AG04450 (cell line): ENCODE measurements at regions not wholly inside any gene's neighbourhood (a gene's known extent, or its start where the extent isn't known, plus 50 kb on each side); places are given as distances from the start of the nearest gene placed in this dataset.

Experiments used
- CTCF ChIA-PET: fragments of 300-600, 350-600 bp; formaldehyde crosslinking; extraction: SDS; loops from one replicate; lab custom pipeline; 2022; ENCODE audit warnings: antibody characterized with exemption, inconsistent platforms; lab: Charles Lee
- POLR2A ChIA-PET: fragments of 350-600 bp; formaldehyde crosslinking; extraction: SDS; loops from one replicate; lab custom pipeline; 2021; ENCODE audit warnings: antibody characterized with exemption, inconsistent platforms; lab: Yijun Ruan, JAX
- DNase-seq: peaks from one replicate; pipeline ENCODE4 v3.0.0-alpha.2; 2011; ENCODE audit warnings: low read depth, low spot score
- H3K27ac ChIP-seq: one replicate; pipeline ENCODE4 v1.5.1; 2012; ENCODE audit warnings: low read depth, low read length, control low read depth
- H3K27me3 ChIP-seq: one replicate; pipeline ENCODE4 v1.6.0; 2012; ENCODE audit warnings: low read length; ENCODE audit not compliant: control insufficient read depth, insufficient read depth
- H3K4me3 ChIP-seq: 2 replicates; pipeline ENCODE4 v1.5.1; 2011; ENCODE audit warnings: mild to moderate bottlenecking, low read depth, low read length, control low read depth
- H3K9me3 ChIP-seq: 2 replicates; pipeline ENCODE4 v1.5.1; 2012; ENCODE audit warnings: low read length; ENCODE audit not compliant: control insufficient read depth, insufficient read depth
- CTCF ChIP-seq: IDR thresholded peaks from 2 replicates; pipeline ENCODE4 v1.5.1; 2011; ENCODE audit warnings: low read depth, low read length, control low read depth, inconsistent platforms

GRCh38 chr2:20107776-20108175, 56.3 kb upstream of the LAPTM4A start:
- DNase-seq, result no peak
- ChIA-PET CTCF (interaction anchor here (0.7 to 6.7 kb wide), 8 partner anchors 13 to 976 kb away, joined by 3 to 41 read pairs (median 4); no protein-coding TSS in a partner anchor), POLR2A (interaction anchor here (0.5 kb wide), 1 partner anchor 35 kb away, joined by 3 read pairs; no protein-coding TSS in a partner anchor)
- Histone ChIP-seq H3K27me3 (no peaks in the 10 kb centered on the region), H3K4me3 (no peak overlapping the region), H3K27ac (no peak overlapping the region), H3K9me3 (peaks cover 16% of the 10 kb centered on the region)
- no peak for TF ChIP-seq CTCF

- no peak for TF ChIP-seq CTCF
- Histone ChIP-seq H3K27ac (no peak overlapping the region), H3K9me3 (peaks cover 17% of the 10 kb centered on the region), H3K27me3 (no peaks in the 10 kb centered on the region), H3K4me3 (no peak overlapping the region)
- no peak for DNase-seq
- ChIA-PET CTCF (interaction anchor here (0.7 to 6.7 kb wide), 7 partner anchors 13 to 976 kb away, joined by 3 to 41 read pairs (median 4); no protein-coding TSS in a partner anchor), POLR2A (interaction anchor here (0.5 kb wide), 1 partner anchor 35 kb away, joined by 3 read pairs; no protein-coding TSS in a partner anchor)
Measured at GRCh38 chr2:20107352-20107751, 55.9 kb upstream of the LAPTM4A start.

- H3K27ac ChIP-seq, result no peak overlapping the region
- H3K27me3 ChIP-seq, result no peaks in the 10 kb centered on the region
- no peak for DNase-seq
- peaks cover 22% of the 10 kb centered on the region for H3K9me3 ChIP-seq
- TF ChIP-seq CTCF, result peak; percentile 51
- ChIA-PET CTCF (interaction anchor here (0.7 to 6.7 kb wide), 10 partner anchors 12 to 207 kb away, joined by 3 to 41 read pairs (median 4); no protein-coding TSS in a partner anchor), POLR2A (no interaction called here)
- H3K4me3 ChIP-seq, result peak overlapping the region; percentile 37
Measured at GRCh38 chr2:20106746-20107145, 55.3 kb upstream of the LAPTM4A start.

GRCh38 chr2:20104900-20105545, 53.6 kb upstream of the LAPTM4A start:
- ChIA-PET CTCF (interaction anchor here (0.6 to 6.7 kb wide), 4 partner anchors 90 to 187 kb away, joined by 3 to 41 read pairs (median 4); no protein-coding TSS in a partner anchor), POLR2A (no interaction called here)
- Histone ChIP-seq H3K9me3 (peaks cover 20% of the 10 kb centered on the region), H3K27ac (no peak overlapping the region), H3K27me3 (no peaks in the 10 kb centered on the region), H3K4me3 (no peak overlapping the region)
- TF ChIP-seq CTCF, result no peak
- no peak for DNase-seq

- Histone ChIP-seq H3K9me3 (peaks cover 20% of the 10 kb centered on the region), H3K4me3 (no peak overlapping the region), H3K27ac (no peak overlapping the region), H3K27me3 (no peaks in the 10 kb centered on the region)
- POLR2A ChIA-PET, result no interaction called here
- no peak for DNase-seq
- CTCF ChIA-PET, result interaction anchor here (0.7 to 6.7 kb wide), 3 partner anchors 88 to 187 kb away, joined by 3 to 41 read pairs (median 3); no protein-coding TSS in a partner anchor
- TF ChIP-seq CTCF, result peak; percentile 22; the same call in 1 of the 2 replicates
Measured at GRCh38 chr2:20103530-20103929, 52.1 kb upstream of the LAPTM4A start.
